ENCODE measurements at regions not wholly inside any gene's neighbourhood (a gene's known extent, or its start where the extent isn't known, plus 50 kb on each side); places are given as distances from the start of the nearest gene placed in this dataset.

GRCh38 chr11:10633261-10633660 lies 60.3 kb downstream of the IRAG1 start:
- TF ChIP-seq CTCF (IDR thresholded peaks at IDR 0.05) = no peak
- TF ChIP-seq POLR2A (IDR thresholded peaks at IDR 0.05) = no peak
